A673 (cell line): ENCODE measurements at regions not wholly inside any gene's neighbourhood (a gene's known extent, or its start where the extent isn't known, plus 50 kb on each side); places are given as distances from the start of the nearest gene placed in this dataset.
"Not testable (repeated sequence)": the region's sequence is repeated elsewhere in the genome, so short reads cannot be mapped to it uniquely, and the experiment has no call there.

Experiments used
- EZH2 ChIP-seq: fragments of 200-600 bp; sonication (generic); IDR thresholded peaks from 2 replicates; pipeline ENCODE4 v1.6.1; 2017; ENCODE audit warnings: borderline replicate concordance, low read depth, mild to moderate bottlenecking, mixed read lengths, antibody characterized with exemption, low read length; ENCODE audit not compliant: poor library complexity, severe bottlenecking
- TF ChIP-seq, protein P1 (sequence below): fragments of 300-800, 200-600 bp; sonication (generic); conservative IDR thresholded peaks from 2 replicates; pipeline ENCODE4 v1.5.1; 2017; ENCODE audit warnings: low read depth, mild to moderate bottlenecking, antibody characterized with exemption, low read length, moderate library complexity, mixed read lengths

- not testable (repeated sequence) for TF ChIP-seq EZH2
- TF ChIP-seq, protein P1, sequence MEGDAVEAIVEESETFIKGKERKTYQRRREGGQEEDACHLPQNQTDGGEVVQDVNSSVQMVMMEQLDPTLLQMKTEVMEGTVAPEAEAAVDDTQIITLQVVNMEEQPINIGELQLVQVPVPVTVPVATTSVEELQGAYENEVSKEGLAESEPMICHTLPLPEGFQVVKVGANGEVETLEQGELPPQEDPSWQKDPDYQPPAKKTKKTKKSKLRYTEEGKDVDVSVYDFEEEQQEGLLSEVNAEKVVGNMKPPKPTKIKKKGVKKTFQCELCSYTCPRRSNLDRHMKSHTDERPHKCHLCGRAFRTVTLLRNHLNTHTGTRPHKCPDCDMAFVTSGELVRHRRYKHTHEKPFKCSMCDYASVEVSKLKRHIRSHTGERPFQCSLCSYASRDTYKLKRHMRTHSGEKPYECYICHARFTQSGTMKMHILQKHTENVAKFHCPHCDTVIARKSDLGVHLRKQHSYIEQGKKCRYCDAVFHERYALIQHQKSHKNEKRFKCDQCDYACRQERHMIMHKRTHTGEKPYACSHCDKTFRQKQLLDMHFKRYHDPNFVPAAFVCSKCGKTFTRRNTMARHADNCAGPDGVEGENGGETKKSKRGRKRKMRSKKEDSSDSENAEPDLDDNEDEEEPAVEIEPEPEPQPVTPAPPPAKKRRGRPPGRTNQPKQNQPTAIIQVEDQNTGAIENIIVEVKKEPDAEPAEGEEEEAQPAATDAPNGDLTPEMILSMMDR = not testable (repeated sequence)
These were observed 91.8 kb downstream of the FAM72C start for GRCh38 chr1:143879757-143880536.
